D721Med (cell line): ENCODE measurements at regions not wholly inside any gene's neighbourhood (a gene's known extent, or its start where the extent isn't known, plus 50 kb on each side); places are given as distances from the start of the nearest gene placed in this dataset.

ENCODE experiments used
- DNase-seq: peaks from one replicate; pipeline ENCODE4 v3.0.0; 2011; ENCODE audit warnings: low spot score; ENCODE audit not compliant: insufficient read length
- FAIRE-seq: peaks from 2 replicates; lab custom pipeline; 2011; peaks lifted over from hg19 to GRCh38; lab: Jason Lieb, UNC
- TF ChIP-seq, protein P1 (sequence below): IDR thresholded peaks from 2 replicates; pipeline ENCODE4 v1.5.1; 2012; ENCODE audit warnings: mild to moderate bottlenecking, control low read depth; ENCODE audit not compliant: insufficient read depth; ENCODE audit errors: missing control alignments

DNA sequence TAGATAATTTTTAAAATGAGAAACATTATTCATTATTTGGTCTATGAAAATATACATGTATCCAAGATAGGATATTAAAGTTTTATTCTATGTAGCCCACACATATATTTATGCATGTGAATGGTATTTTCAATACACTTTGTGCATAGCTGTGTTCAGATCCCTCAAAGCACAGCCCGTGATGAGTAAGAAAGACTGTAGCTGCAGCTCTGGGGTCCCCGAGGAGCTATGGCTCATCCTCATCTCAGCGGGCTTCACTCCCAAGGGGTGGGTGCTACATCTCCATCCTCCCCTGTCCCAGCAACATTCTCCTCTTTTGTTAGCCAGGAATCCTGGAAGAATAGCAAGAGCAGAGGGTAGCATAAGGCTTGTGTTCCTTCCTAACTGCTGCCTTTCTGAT is 130.8 kb downstream of the SAMD5 start:
- TF ChIP-seq, protein P1, sequence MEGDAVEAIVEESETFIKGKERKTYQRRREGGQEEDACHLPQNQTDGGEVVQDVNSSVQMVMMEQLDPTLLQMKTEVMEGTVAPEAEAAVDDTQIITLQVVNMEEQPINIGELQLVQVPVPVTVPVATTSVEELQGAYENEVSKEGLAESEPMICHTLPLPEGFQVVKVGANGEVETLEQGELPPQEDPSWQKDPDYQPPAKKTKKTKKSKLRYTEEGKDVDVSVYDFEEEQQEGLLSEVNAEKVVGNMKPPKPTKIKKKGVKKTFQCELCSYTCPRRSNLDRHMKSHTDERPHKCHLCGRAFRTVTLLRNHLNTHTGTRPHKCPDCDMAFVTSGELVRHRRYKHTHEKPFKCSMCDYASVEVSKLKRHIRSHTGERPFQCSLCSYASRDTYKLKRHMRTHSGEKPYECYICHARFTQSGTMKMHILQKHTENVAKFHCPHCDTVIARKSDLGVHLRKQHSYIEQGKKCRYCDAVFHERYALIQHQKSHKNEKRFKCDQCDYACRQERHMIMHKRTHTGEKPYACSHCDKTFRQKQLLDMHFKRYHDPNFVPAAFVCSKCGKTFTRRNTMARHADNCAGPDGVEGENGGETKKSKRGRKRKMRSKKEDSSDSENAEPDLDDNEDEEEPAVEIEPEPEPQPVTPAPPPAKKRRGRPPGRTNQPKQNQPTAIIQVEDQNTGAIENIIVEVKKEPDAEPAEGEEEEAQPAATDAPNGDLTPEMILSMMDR, result no peak
- FAIRE-seq (no peak), DNase-seq (no peak)

DNA sequence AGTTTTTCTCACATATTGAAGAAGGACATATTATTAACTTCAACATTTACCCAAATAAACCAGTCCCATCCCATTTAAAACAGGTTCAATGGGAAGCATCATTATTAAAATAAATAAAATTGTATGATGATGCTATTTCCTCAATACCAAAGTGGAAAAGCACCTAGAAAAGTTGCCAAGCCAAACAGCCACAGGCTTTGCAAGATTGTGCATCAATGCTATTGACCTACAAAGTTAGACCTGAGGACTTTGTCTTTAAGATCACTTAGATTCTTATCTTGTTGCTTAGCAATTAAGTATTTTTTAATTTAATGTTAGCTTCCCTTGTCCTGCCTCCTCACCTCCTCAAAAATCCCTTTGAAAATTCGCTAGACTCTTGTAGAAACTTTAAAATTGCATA is 132.1 kb downstream of the SAMD5 start:
- FAIRE-seq, result no peak
- no peak for DNase-seq
- TF ChIP-seq, protein P1, result no peak

DNA sequence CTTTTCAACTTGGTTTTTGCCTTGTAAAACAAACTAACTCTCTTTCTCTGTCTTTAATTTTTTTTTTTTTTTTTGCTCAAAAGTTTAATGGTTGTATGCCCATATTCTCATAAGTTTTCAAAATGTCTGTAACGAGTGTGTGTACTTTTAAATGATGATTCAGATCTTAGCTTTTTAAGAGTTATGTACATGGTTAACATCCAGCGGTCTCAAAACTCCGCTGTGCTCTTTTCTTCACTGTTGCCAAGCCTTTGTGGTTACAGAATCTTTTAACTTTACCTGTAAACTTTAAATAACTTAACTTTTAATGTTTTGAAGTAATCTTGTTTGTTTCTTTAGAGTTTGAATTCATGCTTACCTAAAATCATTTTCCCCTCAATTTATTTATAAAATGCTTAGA is 133.0 kb downstream of the SAMD5 start:
- no peak for FAIRE-seq
- TF ChIP-seq, protein P1, result no peak
- no peak for DNase-seq

DNA sequence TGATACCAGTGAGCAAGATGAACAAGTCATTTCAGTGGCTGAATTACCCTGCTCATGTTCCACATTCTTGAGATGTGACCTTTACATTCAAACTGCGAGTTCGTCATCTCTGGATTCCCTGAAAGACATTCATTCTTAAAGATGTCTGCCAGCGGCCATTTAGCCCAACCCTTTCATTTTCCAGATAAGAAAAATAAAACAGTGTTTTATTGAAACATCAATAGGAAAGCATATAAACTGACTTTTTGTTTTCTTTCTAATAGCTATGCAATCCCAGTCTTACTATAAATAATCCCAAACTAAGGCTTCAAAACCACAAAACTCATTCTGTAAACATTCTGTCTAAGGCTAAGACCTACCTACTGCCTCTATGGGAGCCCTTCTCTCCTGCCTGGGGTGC is 134.0 kb downstream of the SAMD5 start:
- DNase-seq, result no peak
- TF ChIP-seq, protein P1, result no peak
- no peak for FAIRE-seq

DNA sequence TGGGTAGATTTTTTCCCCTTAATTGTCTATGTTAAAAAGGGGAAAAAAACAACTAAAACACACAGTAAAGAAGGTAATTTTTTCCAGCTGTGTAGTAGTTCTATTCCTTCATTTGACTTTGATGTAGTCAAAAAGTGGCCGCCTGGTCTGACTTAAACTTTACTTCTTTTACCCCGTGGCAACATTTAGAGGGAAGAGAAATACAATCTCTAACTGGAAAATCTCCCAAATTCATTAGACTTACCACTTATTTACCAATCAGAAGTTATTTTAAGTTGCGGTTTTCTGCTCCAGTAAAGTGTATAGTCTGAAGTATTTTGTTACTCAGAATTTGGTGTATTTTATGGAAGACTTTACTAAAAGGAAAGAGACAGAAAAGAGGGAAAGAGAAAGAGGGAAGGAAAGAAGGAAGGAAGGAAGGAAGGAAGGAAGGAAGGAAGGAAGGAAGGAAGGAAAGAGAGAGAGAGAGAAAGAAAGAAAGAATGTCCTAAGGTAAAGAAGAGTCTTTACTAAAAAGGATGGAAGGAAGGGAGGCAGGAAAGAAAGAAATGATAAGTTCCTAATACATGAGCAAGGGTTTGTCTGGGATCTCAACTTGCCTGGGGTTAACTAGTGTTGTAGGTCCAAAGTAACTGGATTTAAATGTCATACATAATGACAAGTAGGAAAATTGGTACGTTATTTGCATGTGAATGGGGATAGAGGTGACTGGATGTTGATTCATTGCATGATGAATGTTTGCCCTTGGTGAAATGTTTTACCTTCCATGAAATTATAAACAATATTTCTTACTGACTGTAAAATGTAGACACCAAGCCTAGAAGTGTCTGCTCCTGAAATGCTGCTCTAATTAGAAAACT is 135.1 kb downstream of the SAMD5 start:
- TF ChIP-seq, protein P1, result no peak
- no peak for FAIRE-seq
- no peak for DNase-seq

DNA sequence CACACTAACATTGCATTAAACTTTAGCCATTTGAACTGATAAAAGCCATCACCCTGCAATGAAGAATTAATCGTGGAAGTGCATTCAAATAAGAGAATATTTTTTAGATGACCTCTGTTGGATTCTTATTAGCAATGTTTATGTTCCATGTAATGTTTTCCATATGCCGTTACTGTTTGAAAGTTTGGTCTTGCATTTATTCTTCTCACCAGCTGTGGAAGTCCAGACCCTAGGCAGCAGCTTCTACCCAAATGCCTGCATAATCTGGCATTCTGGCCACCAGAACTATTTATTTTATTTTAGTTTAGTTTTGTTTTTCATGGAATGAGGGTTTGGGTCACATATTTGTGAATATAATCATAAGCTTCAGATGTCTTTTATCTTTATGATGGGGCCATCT is 140.4 kb downstream of the SAMD5 start:
- DNase-seq (no peak), FAIRE-seq (no peak)
- TF ChIP-seq, protein P1, result no peak

DNA sequence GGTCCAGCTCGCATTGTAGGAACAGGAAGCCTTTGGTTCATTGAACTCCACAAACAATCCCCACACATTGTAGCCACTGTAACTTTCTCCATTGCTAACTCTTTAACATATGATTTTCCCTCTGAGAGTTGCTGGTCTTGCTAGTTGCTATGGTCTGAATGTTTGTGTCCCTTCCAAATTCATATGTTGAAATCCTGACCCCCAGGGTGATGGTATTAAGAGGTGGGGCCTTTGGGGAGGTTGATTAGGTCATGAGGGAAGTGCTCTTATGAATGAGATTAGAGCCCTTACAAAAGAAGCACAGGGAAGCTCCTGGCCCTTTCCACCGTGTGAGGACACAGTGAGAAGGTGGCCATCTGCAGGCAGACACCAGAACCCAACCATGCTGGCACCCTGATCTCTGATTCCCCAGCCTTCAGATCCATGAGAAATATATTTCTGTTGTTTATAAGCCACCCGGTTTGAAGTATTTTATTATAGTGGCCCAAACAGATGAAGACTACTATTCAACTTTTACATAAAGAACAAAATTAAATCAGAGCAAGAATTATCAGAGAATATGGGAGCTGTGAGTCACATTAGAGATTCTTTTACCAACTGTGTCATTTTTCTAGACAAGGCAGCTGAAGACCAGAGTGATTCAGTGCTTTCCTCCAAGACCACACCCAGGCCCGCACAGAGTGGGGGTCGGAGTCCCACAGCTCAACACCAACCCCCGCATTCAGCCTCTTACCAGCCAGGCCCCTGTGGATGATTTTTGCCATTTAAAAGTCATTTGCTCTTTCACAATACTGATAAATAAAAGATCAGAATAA is 143.0 kb downstream of the SAMD5 start:
- no peak for DNase-seq
- FAIRE-seq, result no peak
- TF ChIP-seq, protein P1, result peak; percentile 4
